PC-9 (cell line): ENCODE measurements at regions not wholly inside any gene's neighbourhood (a gene's known extent, or its start where the extent isn't known, plus 50 kb on each side); places are given as distances from the start of the nearest gene placed in this dataset.

ENCODE experiments used
- BruUV-seq: library from RNA; stranded (reverse); fragments of 400-500 nt; replicated peaks from 2 replicates; lab custom pipeline; 2021; lab: Mats Ljungman, UMichigan
- CTCF ChIA-PET: fragments of 300-600 bp; sonication (Branson Sonifier 250); formaldehyde crosslinking; loops from one replicate; lab custom pipeline; 2022; ENCODE audit warnings: antibody characterized with exemption; lab: Charles Lee
- POLR2A ChIA-PET: fragments of 300-600 bp; sonication (Branson Sonifier 250); formaldehyde crosslinking; loops from one replicate; lab custom pipeline; 2022; ENCODE audit warnings: antibody characterized with exemption; ENCODE audit not compliant: unreplicated experiment; lab: Charles Lee
- DNase-seq, 2 experiments: peaks; one replicate each; pipeline versions ENCODE4 v3.0.0 to v3.0.0-alpha.2; 2015 to 2022; ENCODE audit warnings: mixed read lengths in 1 of 2
- H2AFZ ChIP-seq: fragments of 200-600 bp; sonication (generic); 2 replicates; pipeline ENCODE4 v1.8.1; 2017; ENCODE audit warnings: antibody characterized with exemption
- H3F3A ChIP-seq: fragments of 200-600 bp; sonication (generic); 2 replicates; pipeline ENCODE4 v1.8.1; 2017; ENCODE audit warnings: antibody characterized with exemption, mild to moderate bottlenecking, low read depth; ENCODE audit not compliant: insufficient read depth
- H3K27ac ChIP-seq: fragments of 200-600 bp; sonication (generic); 2 replicates; pipeline ENCODE4 v1.6.1; 2016; ENCODE audit warnings: mixed run types
- H3K27me3 ChIP-seq: fragments of 200-600 bp; sonication (generic); 2 replicates; pipeline ENCODE4 v1.6.1; 2016; ENCODE audit warnings: low read depth, mixed run types; ENCODE audit not compliant: insufficient read depth
- H3K36me3 ChIP-seq: fragments of 200-600 bp; sonication (generic); 2 replicates; pipeline ENCODE4 v1.6.1; 2016; ENCODE audit warnings: low read depth, mixed run types
- H3K4me1 ChIP-seq: fragments of 200-600 bp; sonication (generic); replicated peaks from 2 replicates; pipeline ENCODE4 v1.6.1; 2016; ENCODE audit warnings: mixed run types; ENCODE audit not compliant: insufficient read depth
- H3K4me2 ChIP-seq: fragments of 200-600 bp; sonication (generic); 2 replicates; pipeline ENCODE4 v1.6.1; 2017; ENCODE audit warnings: mixed run types
- H3K4me3 ChIP-seq: fragments of 200-600 bp; sonication (generic); 2 replicates; pipeline ENCODE4 v1.6.1; 2016; ENCODE audit warnings: mixed run types
- H3K79me2 ChIP-seq: fragments of 200-600 bp; sonication (generic); 2 replicates; pipeline ENCODE4 v1.6.1; 2017; ENCODE audit warnings: low read depth, mixed run types
- H3K9me2 ChIP-seq: fragments of 200-600 bp; sonication (generic); 2 replicates; pipeline ENCODE4 v1.8.1; 2017; ENCODE audit warnings: mild to moderate bottlenecking; ENCODE audit not compliant: insufficient read depth
- H3K9me3 ChIP-seq: fragments of 200-600 bp; sonication (generic); 2 replicates; pipeline ENCODE4 v1.8.1; 2016; ENCODE audit warnings: low read depth; ENCODE audit not compliant: insufficient read depth
- H4K20me1 ChIP-seq: fragments of 200-600 bp; sonication (generic); 2 replicates; pipeline ENCODE4 v1.8.1; 2017; ENCODE audit not compliant: insufficient read depth
- CTCF ChIP-seq: fragments of 200-600 bp; sonication (generic); conservative IDR thresholded peaks from 2 replicates; pipeline ENCODE4 v1.6.1; 2017; ENCODE audit warnings: mixed run types, antibody characterized with exemption, mild to moderate bottlenecking, moderate library complexity
- EZH2 ChIP-seq: fragments of 200-600 bp; sonication (generic); IDR thresholded peaks from 2 replicates; pipeline ENCODE4 v1.8.0; 2017; ENCODE audit warnings: antibody characterized with exemption, low read depth
- intact Hi-C: fragments of 100-400 bp; cut with micrococcal nuclease; formaldehyde crosslinking; loops from one replicate; pipeline ENCODE4 v1.10.0; 2022; ENCODE audit not compliant: unreplicated experiment

- no peak overlapping the region for H3K4me2 ChIP-seq
- no peaks in the 10 kb centered on the region for H3K9me3 ChIP-seq
- POLR2A ChIA-PET, result no interaction called here
- intact Hi-C loops, result no loop called here
- no peaks in the 10 kb centered on the region for H3K79me2 ChIP-seq
- CTCF ChIA-PET, result no interaction called here
- TF ChIP-seq CTCF (no peak), EZH2 (no peak)
- no peak overlapping the region for H3K27ac ChIP-seq
- H3K36me3 ChIP-seq, result no peaks in the 10 kb centered on the region
- DNase-seq, result no peak
- peaks cover 12% of the 10 kb centered on the region for H3K4me1 ChIP-seq
- H3K4me3 ChIP-seq, result no peak overlapping the region
- BruUV-seq, result no TSS peak
- no peaks in the 10 kb centered on the region for H4K20me1 ChIP-seq
- H2AFZ ChIP-seq, result no peak overlapping the region
- H3F3A ChIP-seq, result peaks cover 19% of the 10 kb centered on the region; the same call in 1 of the 2 replicates
- H3K9me2 ChIP-seq, result no peaks in the 10 kb centered on the region
- H3K27me3 ChIP-seq, result no peaks in the 10 kb centered on the region
Measured at GRCh38 chr13:30849611-30850010, 56.5 kb upstream of the MEDAG start.

GRCh38 chr13:30850204-30850866 lies 55.7 kb upstream of the MEDAG start:
- no peak overlapping the region for H2AFZ ChIP-seq
- H3F3A ChIP-seq, result peaks cover 14% of the 10 kb centered on the region; the same call in 1 of the 2 replicates
- ChIA-PET POLR2A (no interaction called here), CTCF (no interaction called here)
- H3K27ac ChIP-seq, result no peak overlapping the region
- no peak overlapping the region for H3K4me3 ChIP-seq
- H3K9me2 ChIP-seq, result no peaks in the 10 kb centered on the region
- H3K27me3 ChIP-seq, result no peaks in the 10 kb centered on the region
- no TSS peak for BruUV-seq
- no peaks in the 10 kb centered on the region for H3K79me2 ChIP-seq
- H3K36me3 ChIP-seq, result no peaks in the 10 kb centered on the region
- peaks cover 9% of the 10 kb centered on the region for H3K4me1 ChIP-seq
- no peak for TF ChIP-seq EZH2
- TF ChIP-seq CTCF, result no peak
- H4K20me1 ChIP-seq, result no peaks in the 10 kb centered on the region
- H3K4me2 ChIP-seq, result no peak overlapping the region
- DNase-seq, result no peak
- H3K9me3 ChIP-seq, result no peaks in the 10 kb centered on the region
- intact Hi-C loops, result no loop called here

DNA sequence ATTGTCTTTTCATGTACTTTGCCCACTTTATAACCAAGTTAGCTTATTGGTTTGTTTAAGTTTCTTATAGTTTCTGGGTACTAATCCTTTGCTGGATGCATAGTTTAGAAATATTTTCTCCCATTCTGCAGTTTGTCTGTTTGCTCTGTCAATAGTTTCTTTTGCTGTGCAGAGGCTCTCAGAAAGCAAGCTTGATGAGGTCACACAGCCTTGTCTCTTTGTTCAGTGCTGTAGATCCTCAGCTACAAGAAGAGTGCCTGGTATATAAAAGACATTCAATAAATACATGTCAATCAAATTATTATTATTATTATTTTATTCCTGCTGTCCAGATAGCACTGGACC lies 55.2 kb upstream of the MEDAG start:
- H3K4me2 ChIP-seq, result no peak overlapping the region
- no peaks in the 10 kb centered on the region for H4K20me1 ChIP-seq
- peaks cover 9% of the 10 kb centered on the region; the same call in 1 of the 2 replicates for H3F3A ChIP-seq
- H3K27ac ChIP-seq, result no peak overlapping the region
- H3K27me3 ChIP-seq, result no peaks in the 10 kb centered on the region
- CTCF ChIA-PET, result no interaction called here
- TF ChIP-seq EZH2 (no peak), CTCF (no peak)
- no peaks in the 10 kb centered on the region for H3K36me3 ChIP-seq
- H2AFZ ChIP-seq, result no peak overlapping the region
- H3K4me1 ChIP-seq, result peaks cover 4% of the 10 kb centered on the region
- no peak for DNase-seq
- intact Hi-C loops, result no loop called here
- POLR2A ChIA-PET, result no interaction called here
- no peaks in the 10 kb centered on the region for H3K79me2 ChIP-seq
- no peaks in the 10 kb centered on the region for H3K9me3 ChIP-seq
- H3K9me2 ChIP-seq, result no peaks in the 10 kb centered on the region
- no peak overlapping the region for H3K4me3 ChIP-seq
- no TSS peak for BruUV-seq
